GM12875 (cell line): ENCODE measurements at regions not wholly inside any gene's neighbourhood (a gene's known extent, or its start where the extent isn't known, plus 50 kb on each side); places are given as distances from the start of the nearest gene placed in this dataset.

ENCODE experiments used
- H3K4me3 ChIP-seq: one replicate; pipeline ENCODE4 v1.5.1; 2011; ENCODE audit warnings: low read depth, low read length, control low read depth
- TF ChIP-seq, protein P1 (sequence below): IDR thresholded peaks from 2 replicates; pipeline ENCODE4 v1.5.1; 2011; ENCODE audit warnings: low read depth, mild to moderate bottlenecking, control low read depth, inconsistent platforms, low read length, moderate library complexity, borderline replicate concordance; ENCODE audit not compliant: insufficient read depth

DNA sequence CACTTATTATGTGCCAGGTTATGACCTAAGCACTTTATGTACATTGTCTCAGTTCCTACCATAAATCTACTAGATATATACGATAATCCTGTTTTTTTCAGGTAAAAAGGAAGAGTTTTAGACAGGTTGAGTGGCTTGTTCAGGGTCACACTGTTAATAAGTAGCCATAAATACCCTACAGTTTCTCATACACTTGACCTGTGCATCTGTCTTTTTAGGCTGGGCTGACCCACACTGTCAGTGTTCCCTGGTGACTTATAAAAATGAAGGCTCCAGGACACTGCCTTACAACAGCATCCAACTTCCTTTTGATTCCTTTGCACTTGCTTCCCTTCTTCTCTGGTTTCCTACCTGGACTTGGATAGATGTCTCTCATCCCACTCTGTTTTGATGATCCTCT lies 78.2 kb upstream of the PAQR3 start:
- H3K4me3 ChIP-seq, result no peak overlapping the region
- TF ChIP-seq, protein P1, sequence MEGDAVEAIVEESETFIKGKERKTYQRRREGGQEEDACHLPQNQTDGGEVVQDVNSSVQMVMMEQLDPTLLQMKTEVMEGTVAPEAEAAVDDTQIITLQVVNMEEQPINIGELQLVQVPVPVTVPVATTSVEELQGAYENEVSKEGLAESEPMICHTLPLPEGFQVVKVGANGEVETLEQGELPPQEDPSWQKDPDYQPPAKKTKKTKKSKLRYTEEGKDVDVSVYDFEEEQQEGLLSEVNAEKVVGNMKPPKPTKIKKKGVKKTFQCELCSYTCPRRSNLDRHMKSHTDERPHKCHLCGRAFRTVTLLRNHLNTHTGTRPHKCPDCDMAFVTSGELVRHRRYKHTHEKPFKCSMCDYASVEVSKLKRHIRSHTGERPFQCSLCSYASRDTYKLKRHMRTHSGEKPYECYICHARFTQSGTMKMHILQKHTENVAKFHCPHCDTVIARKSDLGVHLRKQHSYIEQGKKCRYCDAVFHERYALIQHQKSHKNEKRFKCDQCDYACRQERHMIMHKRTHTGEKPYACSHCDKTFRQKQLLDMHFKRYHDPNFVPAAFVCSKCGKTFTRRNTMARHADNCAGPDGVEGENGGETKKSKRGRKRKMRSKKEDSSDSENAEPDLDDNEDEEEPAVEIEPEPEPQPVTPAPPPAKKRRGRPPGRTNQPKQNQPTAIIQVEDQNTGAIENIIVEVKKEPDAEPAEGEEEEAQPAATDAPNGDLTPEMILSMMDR, result no peak

- TF ChIP-seq, protein P1, result no peak
- H3K4me3 ChIP-seq, result no peak overlapping the region
Measured at GRCh38 chr4:79016878-79017277, 77.6 kb upstream of the PAQR3 start.

DNA sequence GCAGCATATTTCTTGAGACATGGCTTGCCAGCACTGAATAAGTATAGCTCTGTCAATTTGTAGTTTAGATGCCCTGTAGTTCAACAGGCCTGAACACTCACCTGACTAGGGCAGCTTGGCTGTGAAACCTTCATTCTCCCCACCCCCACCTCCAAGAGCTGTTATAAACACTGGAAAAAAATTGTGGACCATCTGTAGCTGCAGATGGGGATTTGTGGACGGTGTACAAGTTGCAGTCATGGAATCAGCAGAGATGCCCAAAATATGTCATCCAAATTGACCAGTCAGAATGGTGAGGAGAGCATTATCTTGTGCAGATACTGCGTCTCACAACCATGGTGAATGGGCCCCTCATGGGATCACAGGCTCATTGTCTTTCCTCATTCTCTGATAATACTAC lies 76.2 kb upstream of the PAQR3 start:
- TF ChIP-seq, protein P1, result no peak
- H3K4me3 ChIP-seq, result no peak overlapping the region

DNA sequence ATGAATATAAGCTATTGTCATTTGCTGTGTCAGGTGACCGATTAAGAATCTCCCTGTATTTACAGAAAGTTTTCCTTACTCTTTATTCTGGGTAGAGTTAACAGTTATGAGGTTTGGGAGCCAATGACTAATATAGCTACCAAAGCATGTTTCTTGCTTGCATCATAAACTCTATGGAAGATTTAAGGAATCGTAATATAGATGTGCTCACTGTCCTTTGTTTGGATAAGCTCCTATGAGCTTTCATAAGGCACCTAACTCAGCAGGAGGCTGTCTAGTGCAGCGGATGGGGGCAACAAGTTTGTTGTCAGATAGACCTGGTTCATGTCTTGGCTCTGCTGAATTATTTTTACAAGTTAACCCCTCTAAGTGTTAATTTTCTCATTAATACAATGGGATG lies 75.0 kb upstream of the PAQR3 start:
- TF ChIP-seq, protein P1, result no peak
- no peak overlapping the region for H3K4me3 ChIP-seq

- no peak overlapping the region for H3K4me3 ChIP-seq
- TF ChIP-seq, protein P1, result no peak
Measured at GRCh38 chr4:79013756-79014155, 74.5 kb upstream of the PAQR3 start.

GRCh38 chr4:78990938-78991810 lies 51.9 kb upstream of the PAQR3 start:
- TF ChIP-seq, protein P1, result no peak
- H3K4me3 ChIP-seq, result no peak overlapping the region

GRCh38 chr4:78989697-78990270 lies 50.5 kb upstream of the PAQR3 start:
- H3K4me3 ChIP-seq, result no peak overlapping the region
- TF ChIP-seq, protein P1, result no peak
